HG02943 (cell line): ENCODE measurements at regions not wholly inside any gene's neighbourhood (a gene's known extent, or its start where the extent isn't known, plus 50 kb on each side); places are given as distances from the start of the nearest gene placed in this dataset.
"Not testable (repeated sequence)": the region's sequence is repeated elsewhere in the genome, so short reads cannot be mapped to it uniquely, and the experiment has no call there.

Source experiments
- ATAC-seq: cut with Tn5 transposase; IDR thresholded peaks from one replicate; pipeline ENCODE4 v1.9.1; 2021; ENCODE audit warnings: mild to moderate bottlenecking, low read depth, moderate library complexity; ENCODE audit not compliant: unreplicated experiment

- no peak for ATAC-seq
Measured at GRCh38 chr7:130954918-130955564, 221.0 kb upstream of the KLF14 start.

GRCh38 chr7:130955565-130955919 is 221.5 kb upstream of the KLF14 start:
- ATAC-seq, result no peak

GRCh38 chr7:130956417-130957136 is 222.6 kb upstream of the KLF14 start:
- no peak for ATAC-seq

- no peak for ATAC-seq
Measured at GRCh38 chr7:130957137-130957513, 223.1 kb upstream of the KLF14 start.

GRCh38 chr7:130957722-130958435 is 223.9 kb upstream of the KLF14 start:
- ATAC-seq, result not testable (repeated sequence)

GRCh38 chr7:130958846-130959245 is 224.8 kb upstream of the KLF14 start:
- no peak for ATAC-seq

GRCh38 chr7:130959743-130960207 is 225.8 kb upstream of the KLF14 start:
- no peak for ATAC-seq

- no peak for ATAC-seq
Measured at GRCh38 chr7:130960208-130960988, 226.4 kb upstream of the KLF14 start.

- peak; percentile 75 for ATAC-seq
Measured at GRCh38 chr7:130961128-130961601, 227.2 kb upstream of the KLF14 start.

- ATAC-seq, result no peak
Measured at GRCh38 chr7:130962109-130962508, 228.1 kb upstream of the KLF14 start.

- ATAC-seq, result no peak
Measured at GRCh38 chr7:130963339-130963738, 229.3 kb upstream of the KLF14 start.

- no peak for ATAC-seq
Measured at GRCh38 chr7:130965515-130965914, 231.5 kb upstream of the KLF14 start.

- ATAC-seq, result no peak
Measured at GRCh38 chr7:130966246-130967009, 232.4 kb upstream of the KLF14 start.

- ATAC-seq, result no peak
Measured at GRCh38 chr7:130970196-130970595, 236.2 kb upstream of the KLF14 start.

GRCh38 chr7:130970696-130971095 is 236.7 kb upstream of the KLF14 start:
- ATAC-seq, result no peak

- ATAC-seq, result no peak
Measured at GRCh38 chr7:130971297-130971696, 237.3 kb upstream of the KLF14 start.

- ATAC-seq, result no peak
Measured at GRCh38 chr7:130972201-130972600, 238.2 kb upstream of the KLF14 start.

GRCh38 chr7:130973637-130974036 is 239.6 kb upstream of the KLF14 start:
- ATAC-seq, result no peak

GRCh38 chr7:130974169-130974568 is 240.2 kb upstream of the KLF14 start:
- ATAC-seq, result no peak

GRCh38 chr7:130974794-130975193 is 240.8 kb upstream of the KLF14 start:
- no peak for ATAC-seq
